ENCODE measurements at regions not wholly inside any gene's neighbourhood (a gene's known extent, or its start where the extent isn't known, plus 50 kb on each side); places are given as distances from the start of the nearest gene placed in this dataset.

- TF ChIP-seq CTCF (IDR thresholded peaks at IDR 0.05; ENCODE audit: insufficient read depth, low read depth, low read length, missing control alignments): no peak
- H3K4me3 ChIP-seq (ENCODE audit: low read depth, low read length): no peak overlapping the region
- DNase-seq (ENCODE audit: low read depth): no peak
Observed at GRCh38 chr16:26688105-26688504, 378.6 kb upstream of the C16orf82 start.

GRCh38 chr16:26688699-26689098 is 378.0 kb upstream of the C16orf82 start:
- no peak for TF ChIP-seq CTCF (IDR thresholded peaks at IDR 0.05; ENCODE audit: insufficient read depth, low read depth, low read length, missing control alignments)
- no peak overlapping the region for H3K4me3 ChIP-seq (ENCODE audit: low read depth, low read length)
- no peak for DNase-seq (ENCODE audit: low read depth)

- no peak for TF ChIP-seq CTCF (IDR thresholded peaks at IDR 0.05; ENCODE audit: insufficient read depth, low read depth, low read length, missing control alignments)
- DNase-seq (ENCODE audit: low read depth): no peak
- H3K4me3 ChIP-seq (ENCODE audit: low read depth, low read length): no peak overlapping the region
Observed at GRCh38 chr16:26692658-26693057, 374.1 kb upstream of the C16orf82 start.

GRCh38 chr16:26697807-26698206 is 368.9 kb upstream of the C16orf82 start:
- TF ChIP-seq CTCF (IDR thresholded peaks at IDR 0.05; ENCODE audit: insufficient read depth, low read depth, low read length, missing control alignments): no peak
- H3K4me3 ChIP-seq (ENCODE audit: low read depth, low read length): no peak overlapping the region
- DNase-seq (ENCODE audit: low read depth): no peak

GRCh38 chr16:26700250-26700649 is 366.5 kb upstream of the C16orf82 start:
- DNase-seq (ENCODE audit: low read depth): no peak
- no peak for TF ChIP-seq CTCF (IDR thresholded peaks at IDR 0.05; ENCODE audit: insufficient read depth, low read depth, low read length, missing control alignments)
- H3K4me3 ChIP-seq (ENCODE audit: low read depth, low read length): no peak overlapping the region

- H3K4me3 ChIP-seq (ENCODE audit: low read depth, low read length): no peak overlapping the region
- DNase-seq (ENCODE audit: low read depth): peak; percentile 2
- no peak for TF ChIP-seq CTCF (IDR thresholded peaks at IDR 0.05; ENCODE audit: insufficient read depth, low read depth, low read length, missing control alignments)
Observed at GRCh38 chr16:26701243-26701886, 365.4 kb upstream of the C16orf82 start.

GRCh38 chr16:26705346-26705745 is 361.4 kb upstream of the C16orf82 start:
- H3K4me3 ChIP-seq (ENCODE audit: low read depth, low read length): no peak overlapping the region
- no peak for DNase-seq (ENCODE audit: low read depth)
- no peak for TF ChIP-seq CTCF (IDR thresholded peaks at IDR 0.05; ENCODE audit: insufficient read depth, low read depth, low read length, missing control alignments)
